Mesothelial cell of epicardium (in vitro differentiated cells): ENCODE measurements at regions not wholly inside any gene's neighbourhood (a gene's known extent, or its start where the extent isn't known, plus 50 kb on each side); places are given as distances from the start of the nearest gene placed in this dataset.

ENCODE experiments used
- DNase-seq, 2 experiments: peaks; one replicate each; pipeline ENCODE4 v3.0.0; 2021; ENCODE audit warnings: low spot score in 2 of 2; ENCODE audit not compliant: unreplicated experiment in 2 of 2
- H3K27ac Mint-ChIP-seq: 2 replicates; pipeline ENCODE4 v1.8.0; 2021; ENCODE audit warnings: mixed read lengths
- H3K27me3 Mint-ChIP-seq: 2 replicates; pipeline ENCODE4 v1.8.0; 2021; ENCODE audit warnings: low read depth, mixed read lengths
- H3K36me3 Mint-ChIP-seq: 2 replicates; pipeline ENCODE4 v1.8.0; 2021; ENCODE audit warnings: mixed read lengths
- H3K4me1 Mint-ChIP-seq: 2 replicates; pipeline ENCODE4 v1.8.0; 2021; ENCODE audit warnings: mixed read lengths
- H3K4me3 Mint-ChIP-seq: 2 replicates; pipeline ENCODE4 v1.8.0; 2021; ENCODE audit warnings: mild to moderate bottlenecking, moderate library complexity, mixed read lengths
- H3K9me3 Mint-ChIP-seq: 2 replicates; pipeline ENCODE4 v1.8.0; 2021; ENCODE audit warnings: mixed read lengths
- TF ChIP-seq, protein P1 (sequence below): fragments of 200-600 bp; sonication (generic); IDR thresholded peaks from one replicate; pipeline ENCODE4 v1.5.0; 2021; ENCODE audit warnings: antibody characterized with exemption; ENCODE audit not compliant: unreplicated experiment

DNA sequence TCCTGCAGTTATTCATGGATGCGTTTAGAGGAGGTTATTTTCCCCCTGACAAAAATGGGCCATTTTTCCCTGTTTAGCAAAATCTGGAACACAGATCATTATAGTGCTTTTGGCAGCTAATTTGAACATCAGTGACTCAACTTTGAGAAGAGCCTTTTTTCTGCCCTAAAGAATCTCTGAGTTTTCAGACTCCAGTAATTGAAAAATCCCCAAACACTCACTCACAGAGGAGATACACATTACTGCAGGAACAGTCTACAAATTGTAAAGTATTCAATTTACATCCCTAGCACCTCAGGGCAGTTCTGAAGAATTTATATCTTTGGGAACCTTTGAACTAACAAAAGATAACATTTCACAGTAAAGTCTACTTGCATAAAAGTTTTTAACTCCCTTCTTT is 966.6 kb upstream of the SLC35B3 start:
- DNase-seq = no peak
- Mint-ChIP-seq H3K9me3 (no peaks in the 10 kb centered on the region), H3K27me3 (no peaks in the 10 kb centered on the region), H3K4me1 (peaks cover 25% of the 10 kb centered on the region), H3K36me3 (no peaks in the 10 kb centered on the region), H3K27ac (no peak overlapping the region), H3K4me3 (no peak overlapping the region)
- TF ChIP-seq, protein P1, sequence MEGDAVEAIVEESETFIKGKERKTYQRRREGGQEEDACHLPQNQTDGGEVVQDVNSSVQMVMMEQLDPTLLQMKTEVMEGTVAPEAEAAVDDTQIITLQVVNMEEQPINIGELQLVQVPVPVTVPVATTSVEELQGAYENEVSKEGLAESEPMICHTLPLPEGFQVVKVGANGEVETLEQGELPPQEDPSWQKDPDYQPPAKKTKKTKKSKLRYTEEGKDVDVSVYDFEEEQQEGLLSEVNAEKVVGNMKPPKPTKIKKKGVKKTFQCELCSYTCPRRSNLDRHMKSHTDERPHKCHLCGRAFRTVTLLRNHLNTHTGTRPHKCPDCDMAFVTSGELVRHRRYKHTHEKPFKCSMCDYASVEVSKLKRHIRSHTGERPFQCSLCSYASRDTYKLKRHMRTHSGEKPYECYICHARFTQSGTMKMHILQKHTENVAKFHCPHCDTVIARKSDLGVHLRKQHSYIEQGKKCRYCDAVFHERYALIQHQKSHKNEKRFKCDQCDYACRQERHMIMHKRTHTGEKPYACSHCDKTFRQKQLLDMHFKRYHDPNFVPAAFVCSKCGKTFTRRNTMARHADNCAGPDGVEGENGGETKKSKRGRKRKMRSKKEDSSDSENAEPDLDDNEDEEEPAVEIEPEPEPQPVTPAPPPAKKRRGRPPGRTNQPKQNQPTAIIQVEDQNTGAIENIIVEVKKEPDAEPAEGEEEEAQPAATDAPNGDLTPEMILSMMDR = no peak

DNA sequence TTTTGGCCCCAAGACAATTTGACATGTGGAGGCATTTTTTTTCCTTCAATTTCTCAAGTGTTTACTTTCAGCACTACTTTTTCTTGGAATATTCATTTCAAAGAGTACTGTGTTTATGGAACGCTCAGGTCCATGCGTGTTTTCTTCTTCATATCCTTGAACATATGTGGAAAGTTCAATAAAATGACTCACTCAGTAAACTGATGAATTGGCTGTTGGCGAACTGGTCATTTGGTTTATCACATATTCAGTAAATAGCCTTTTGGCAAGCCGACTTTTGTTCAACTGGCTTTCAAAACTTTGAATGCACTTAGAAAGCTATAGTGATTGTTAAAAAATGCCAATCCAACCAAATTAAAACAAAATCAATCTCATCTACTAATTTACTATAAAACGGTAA is 964.6 kb upstream of the SLC35B3 start:
- Mint-ChIP-seq H3K36me3 (no peaks in the 10 kb centered on the region), H3K27me3 (no peaks in the 10 kb centered on the region), H3K9me3 (no peaks in the 10 kb centered on the region), H3K27ac (no peak overlapping the region), H3K4me3 (no peak overlapping the region), H3K4me1 (peaks cover 20% of the 10 kb centered on the region)
- no peak for DNase-seq
- TF ChIP-seq, protein P1 = no peak

DNA sequence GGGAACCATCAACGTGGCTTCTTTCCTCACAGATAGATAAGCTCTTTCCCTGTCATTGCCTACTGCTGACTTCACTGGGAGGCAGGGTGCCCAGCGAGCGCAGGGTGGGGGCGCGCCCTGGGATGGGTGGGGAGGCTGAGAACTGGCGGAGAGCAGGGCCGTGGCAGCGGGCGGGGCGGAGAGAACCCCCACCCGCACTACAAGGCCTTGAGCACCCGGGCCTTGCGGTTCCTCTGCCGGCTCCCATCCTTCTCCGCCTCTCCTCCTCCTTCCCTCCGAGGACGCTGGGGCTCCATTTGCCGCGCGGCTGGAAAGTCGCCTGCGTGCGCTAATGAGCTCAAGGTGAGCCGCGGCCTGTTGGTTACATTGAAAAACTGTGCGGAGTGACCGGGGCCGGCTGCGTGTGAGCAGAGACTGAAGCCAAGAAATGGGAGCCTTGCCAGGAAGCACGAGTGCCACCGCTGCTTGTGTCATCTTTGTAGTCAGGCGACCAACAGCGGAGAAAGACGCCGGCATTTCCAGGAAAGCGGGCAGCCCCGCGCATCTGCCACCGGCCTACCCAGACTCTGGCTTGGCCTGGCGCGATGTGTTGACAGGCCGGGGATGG is 963.5 kb upstream of the SLC35B3 start:
- Mint-ChIP-seq H3K36me3 (no peaks in the 10 kb centered on the region), H3K4me1 (peaks cover 12% of the 10 kb centered on the region), H3K27me3 (no peaks in the 10 kb centered on the region), H3K4me3 (no peak overlapping the region), H3K9me3 (no peaks in the 10 kb centered on the region), H3K27ac (no peak overlapping the region)
- DNase-seq = no peak
- TF ChIP-seq, protein P1 = no peak

DNA sequence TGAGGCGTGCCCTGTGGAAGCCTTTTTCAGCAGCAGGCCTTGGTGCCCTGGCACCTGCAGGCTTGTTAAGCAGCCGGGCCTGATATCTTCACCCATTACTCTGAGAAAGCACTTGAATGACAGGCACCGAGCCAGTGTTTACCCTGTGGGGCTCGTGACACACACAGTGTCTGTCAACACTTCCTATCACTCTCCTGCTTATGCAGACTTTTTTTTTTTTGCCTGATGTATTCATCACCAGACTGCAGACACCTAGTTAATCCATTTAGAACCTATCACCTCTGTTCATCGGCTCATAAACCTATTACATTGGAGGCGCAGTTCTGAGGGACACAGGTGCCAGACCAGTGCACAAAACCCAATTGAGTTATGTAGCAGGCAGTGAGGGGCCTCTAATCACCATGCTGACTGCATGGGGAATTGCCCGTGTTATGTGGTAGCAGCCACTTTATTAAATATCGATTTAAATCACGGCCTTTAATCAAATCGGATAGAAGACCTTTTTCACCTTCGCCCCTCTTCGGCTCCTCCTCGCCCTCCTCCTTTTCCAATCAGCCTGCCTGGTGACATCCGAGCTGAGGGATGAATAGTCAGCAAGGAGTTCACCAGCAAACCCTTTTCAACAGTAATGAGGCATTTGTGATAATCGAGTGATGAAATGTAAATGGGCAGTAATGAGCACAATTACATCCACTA is 962.9 kb upstream of the SLC35B3 start:
- Mint-ChIP-seq H3K27me3 (no peaks in the 10 kb centered on the region), H3K4me1 (peaks cover 6% of the 10 kb centered on the region), H3K27ac (no peak overlapping the region), H3K36me3 (no peaks in the 10 kb centered on the region), H3K9me3 (no peaks in the 10 kb centered on the region), H3K4me3 (no peak overlapping the region)
- TF ChIP-seq, protein P1 = no peak
- DNase-seq = no peak

DNA sequence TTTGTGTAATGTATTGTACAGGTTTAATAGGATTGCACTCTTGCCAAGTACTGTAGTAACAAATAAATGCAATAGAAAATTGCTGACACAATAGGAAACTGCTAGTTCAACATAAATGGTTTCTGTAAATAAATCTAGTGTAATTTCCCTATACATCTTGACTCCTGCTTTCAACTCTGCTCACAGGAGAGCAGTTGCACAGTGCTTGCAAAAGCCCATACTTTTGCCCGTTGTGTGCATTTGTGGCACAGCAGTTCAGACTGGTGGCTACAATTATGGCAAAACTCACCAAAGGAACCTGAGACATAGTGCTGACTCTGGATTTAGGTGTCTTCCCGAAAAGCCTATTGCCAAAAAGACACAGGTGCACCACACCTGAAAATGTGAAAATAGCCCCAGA is 953.3 kb upstream of the SLC35B3 start:
- Mint-ChIP-seq H3K4me1 (no peaks in the 10 kb centered on the region), H3K4me3 (no peak overlapping the region), H3K27me3 (no peaks in the 10 kb centered on the region), H3K9me3 (no peaks in the 10 kb centered on the region), H3K27ac (no peak overlapping the region), H3K36me3 (no peaks in the 10 kb centered on the region)
- TF ChIP-seq, protein P1 = no peak
- no peak for DNase-seq
